ENCODE measurements at regions not wholly inside any gene's neighbourhood (a gene's known extent, or its start where the extent isn't known, plus 50 kb on each side); places are given as distances from the start of the nearest gene placed in this dataset.

DNA sequence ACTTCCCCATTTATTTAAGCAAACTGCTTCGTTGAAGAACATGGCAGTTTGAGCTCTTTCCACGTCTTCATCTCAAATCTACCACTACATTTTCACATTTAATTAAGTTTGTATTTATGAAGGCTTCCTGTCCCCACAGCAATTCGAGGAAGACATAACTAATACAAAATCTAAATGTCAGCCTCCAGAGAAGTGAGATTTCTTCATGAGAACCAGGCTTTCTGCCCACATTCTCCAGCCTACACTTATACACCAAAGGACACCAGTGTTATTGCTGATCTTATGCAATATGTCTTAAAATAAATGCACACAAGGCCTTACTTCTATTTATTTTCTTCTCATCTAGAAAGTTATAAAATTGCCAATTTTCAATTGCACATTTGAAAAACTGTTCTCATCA, 1209.3 kb upstream of the FAM98A start:
- TF ChIP-seq JUND (IDR thresholded peaks at IDR 0.05; ENCODE audit: low read depth, low read length) (no peak), ZNF274 (IDR thresholded peaks at IDR 0.05; ENCODE audit: insufficient read depth, insufficient read length) (no peak), SIN3A (IDR thresholded peaks at IDR 0.05; ENCODE audit: low read depth, low read length) (no peak), POLR2A (IDR thresholded peaks at IDR 0.05; ENCODE audit: low read depth, low read length) (no peak), EED (IDR thresholded peaks at IDR 0.05; ENCODE audit: low read depth) (no peak), GATAD2B (conservative IDR thresholded peaks at IDR 0.05; ENCODE audit: low read depth) (no peak), EZH2 (IDR thresholded peaks at IDR 0.05; ENCODE audit: borderline replicate concordance, control insufficient read depth, low read depth, low read length) (no peak), SMAD5 (IDR thresholded peaks at IDR 0.05; ENCODE audit: low read depth) (no peak)
- TF ChIP-seq, protein P1, sequence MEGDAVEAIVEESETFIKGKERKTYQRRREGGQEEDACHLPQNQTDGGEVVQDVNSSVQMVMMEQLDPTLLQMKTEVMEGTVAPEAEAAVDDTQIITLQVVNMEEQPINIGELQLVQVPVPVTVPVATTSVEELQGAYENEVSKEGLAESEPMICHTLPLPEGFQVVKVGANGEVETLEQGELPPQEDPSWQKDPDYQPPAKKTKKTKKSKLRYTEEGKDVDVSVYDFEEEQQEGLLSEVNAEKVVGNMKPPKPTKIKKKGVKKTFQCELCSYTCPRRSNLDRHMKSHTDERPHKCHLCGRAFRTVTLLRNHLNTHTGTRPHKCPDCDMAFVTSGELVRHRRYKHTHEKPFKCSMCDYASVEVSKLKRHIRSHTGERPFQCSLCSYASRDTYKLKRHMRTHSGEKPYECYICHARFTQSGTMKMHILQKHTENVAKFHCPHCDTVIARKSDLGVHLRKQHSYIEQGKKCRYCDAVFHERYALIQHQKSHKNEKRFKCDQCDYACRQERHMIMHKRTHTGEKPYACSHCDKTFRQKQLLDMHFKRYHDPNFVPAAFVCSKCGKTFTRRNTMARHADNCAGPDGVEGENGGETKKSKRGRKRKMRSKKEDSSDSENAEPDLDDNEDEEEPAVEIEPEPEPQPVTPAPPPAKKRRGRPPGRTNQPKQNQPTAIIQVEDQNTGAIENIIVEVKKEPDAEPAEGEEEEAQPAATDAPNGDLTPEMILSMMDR (IDR thresholded peaks at IDR 0.05 in 2 of 3, conservative IDR thresholded peaks at IDR 0.05 in 1 of 3; ENCODE audit: control insufficient read depth in 2 of 3, extremely low read depth in 1 of 3, insufficient read depth in 1 of 3, low read depth in 3 of 3, low read length in 3 of 3): no peak
- TF ChIP-seq, protein P2, sequence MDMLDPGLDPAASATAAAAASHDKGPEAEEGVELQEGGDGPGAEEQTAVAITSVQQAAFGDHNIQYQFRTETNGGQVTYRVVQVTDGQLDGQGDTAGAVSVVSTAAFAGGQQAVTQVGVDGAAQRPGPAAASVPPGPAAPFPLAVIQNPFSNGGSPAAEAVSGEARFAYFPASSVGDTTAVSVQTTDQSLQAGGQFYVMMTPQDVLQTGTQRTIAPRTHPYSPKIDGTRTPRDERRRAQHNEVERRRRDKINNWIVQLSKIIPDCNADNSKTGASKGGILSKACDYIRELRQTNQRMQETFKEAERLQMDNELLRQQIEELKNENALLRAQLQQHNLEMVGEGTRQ (IDR thresholded peaks at IDR 0.05; ENCODE audit: borderline replicate concordance, low read depth, low read length): no peak
- TF ChIP-seq, protein P3, sequence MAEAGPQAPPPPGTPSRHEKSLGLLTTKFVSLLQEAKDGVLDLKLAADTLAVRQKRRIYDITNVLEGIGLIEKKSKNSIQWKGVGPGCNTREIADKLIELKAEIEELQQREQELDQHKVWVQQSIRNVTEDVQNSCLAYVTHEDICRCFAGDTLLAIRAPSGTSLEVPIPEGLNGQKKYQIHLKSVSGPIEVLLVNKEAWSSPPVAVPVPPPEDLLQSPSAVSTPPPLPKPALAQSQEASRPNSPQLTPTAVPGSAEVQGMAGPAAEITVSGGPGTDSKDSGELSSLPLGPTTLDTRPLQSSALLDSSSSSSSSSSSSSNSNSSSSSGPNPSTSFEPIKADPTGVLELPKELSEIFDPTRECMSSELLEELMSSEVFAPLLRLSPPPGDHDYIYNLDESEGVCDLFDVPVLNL (IDR thresholded peaks at IDR 0.05; ENCODE audit: low read depth, low read length): no peak

Measured in GM12878 (cell line).